ENCODE measurements at regions not wholly inside any gene's neighbourhood (a gene's known extent, or its start where the extent isn't known, plus 50 kb on each side); places are given as distances from the start of the nearest gene placed in this dataset.
"Not testable (repeated sequence)": the region's sequence is repeated elsewhere in the genome, so short reads cannot be mapped to it uniquely, and the experiment has no call there.

DNA sequence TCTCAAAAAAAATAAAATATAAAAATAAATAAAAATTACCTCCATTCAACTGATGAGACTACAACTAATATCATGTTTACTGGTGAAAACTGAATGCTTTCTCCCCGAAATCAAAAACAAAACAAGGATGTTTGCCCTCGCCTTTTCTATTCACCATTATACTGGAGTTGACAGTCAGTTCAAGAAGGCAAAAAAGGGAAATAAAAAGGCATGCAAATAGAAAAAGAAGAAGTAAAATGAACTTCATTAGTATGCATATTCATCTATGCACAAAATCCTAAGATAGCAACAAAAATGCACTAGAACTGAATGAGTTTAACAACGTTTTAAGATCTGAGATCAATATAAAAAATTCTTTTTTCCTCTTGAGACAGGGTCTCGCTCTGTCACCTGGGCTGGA, 72.7 kb upstream of the FAM174B start:
- ChIA-PET POLR2A (interaction anchor here (0.6 kb wide), 1 partner anchor 878 kb away, joined by 4 read pairs; no protein-coding TSS in a partner anchor), CTCF (interaction anchor here (1.1 kb wide), 1 partner anchor 207 kb away, joined by 3 read pairs; no protein-coding TSS in a partner anchor)
- no peak for DNase-seq (ENCODE audit: extremely low spot score)
- TF ChIP-seq, protein P1, sequence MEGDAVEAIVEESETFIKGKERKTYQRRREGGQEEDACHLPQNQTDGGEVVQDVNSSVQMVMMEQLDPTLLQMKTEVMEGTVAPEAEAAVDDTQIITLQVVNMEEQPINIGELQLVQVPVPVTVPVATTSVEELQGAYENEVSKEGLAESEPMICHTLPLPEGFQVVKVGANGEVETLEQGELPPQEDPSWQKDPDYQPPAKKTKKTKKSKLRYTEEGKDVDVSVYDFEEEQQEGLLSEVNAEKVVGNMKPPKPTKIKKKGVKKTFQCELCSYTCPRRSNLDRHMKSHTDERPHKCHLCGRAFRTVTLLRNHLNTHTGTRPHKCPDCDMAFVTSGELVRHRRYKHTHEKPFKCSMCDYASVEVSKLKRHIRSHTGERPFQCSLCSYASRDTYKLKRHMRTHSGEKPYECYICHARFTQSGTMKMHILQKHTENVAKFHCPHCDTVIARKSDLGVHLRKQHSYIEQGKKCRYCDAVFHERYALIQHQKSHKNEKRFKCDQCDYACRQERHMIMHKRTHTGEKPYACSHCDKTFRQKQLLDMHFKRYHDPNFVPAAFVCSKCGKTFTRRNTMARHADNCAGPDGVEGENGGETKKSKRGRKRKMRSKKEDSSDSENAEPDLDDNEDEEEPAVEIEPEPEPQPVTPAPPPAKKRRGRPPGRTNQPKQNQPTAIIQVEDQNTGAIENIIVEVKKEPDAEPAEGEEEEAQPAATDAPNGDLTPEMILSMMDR (IDR thresholded peaks at IDR 0.05; ENCODE audit: control extremely low read depth, extremely low read depth, low read depth, missing control alignments), result no peak

DNA sequence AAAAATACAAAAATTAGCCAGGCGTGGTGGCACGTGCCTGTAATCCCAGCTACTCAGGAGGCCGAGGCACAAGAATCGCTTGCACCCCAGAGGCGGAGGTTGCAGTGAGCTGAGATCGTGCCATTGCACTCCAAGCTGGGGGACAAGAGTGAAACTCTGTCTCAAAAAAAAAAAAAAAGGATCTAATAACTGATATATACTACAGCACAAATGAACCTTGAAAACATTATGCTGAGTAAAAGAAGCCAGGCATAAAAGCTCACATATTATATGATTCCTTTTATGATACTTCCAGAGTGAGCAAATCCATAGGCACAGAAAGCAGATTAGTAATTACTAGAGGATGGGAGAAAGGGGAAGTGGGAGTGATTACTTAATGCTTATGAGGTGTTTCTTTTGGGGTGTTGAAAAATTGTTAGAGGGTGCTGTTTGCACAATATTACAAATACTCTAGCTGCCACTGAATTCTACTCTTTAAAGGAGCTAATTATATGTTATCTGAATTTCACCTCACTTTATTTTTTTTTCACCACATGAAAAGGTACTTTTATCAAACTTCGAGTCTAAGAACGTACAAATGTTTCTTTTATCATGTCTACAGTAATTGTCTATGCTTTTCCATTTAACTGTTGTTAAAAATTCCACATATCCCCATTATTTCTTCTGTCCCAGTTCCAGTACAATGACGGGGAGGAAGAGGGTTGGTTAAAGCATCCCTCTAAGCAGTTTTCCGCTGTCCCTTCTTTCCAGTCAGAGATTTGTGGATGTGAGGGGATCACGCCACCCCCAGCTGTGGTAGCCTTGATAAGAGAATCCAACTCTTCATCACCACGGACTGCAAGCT, 77.7 kb upstream of the FAM174B start:
- TF ChIP-seq, protein P1 (IDR thresholded peaks at IDR 0.05; ENCODE audit: control extremely low read depth, extremely low read depth, low read depth, missing control alignments), result no peak
- DNase-seq (ENCODE audit: extremely low spot score), result no peak
- ChIA-PET CTCF (interaction anchor here (0.9 to 1.9 kb wide), 2 partner anchors 19 to 642 kb away, joined by 3 to 6 read pairs; no protein-coding TSS in a partner anchor), POLR2A (no interaction called here)

DNA sequence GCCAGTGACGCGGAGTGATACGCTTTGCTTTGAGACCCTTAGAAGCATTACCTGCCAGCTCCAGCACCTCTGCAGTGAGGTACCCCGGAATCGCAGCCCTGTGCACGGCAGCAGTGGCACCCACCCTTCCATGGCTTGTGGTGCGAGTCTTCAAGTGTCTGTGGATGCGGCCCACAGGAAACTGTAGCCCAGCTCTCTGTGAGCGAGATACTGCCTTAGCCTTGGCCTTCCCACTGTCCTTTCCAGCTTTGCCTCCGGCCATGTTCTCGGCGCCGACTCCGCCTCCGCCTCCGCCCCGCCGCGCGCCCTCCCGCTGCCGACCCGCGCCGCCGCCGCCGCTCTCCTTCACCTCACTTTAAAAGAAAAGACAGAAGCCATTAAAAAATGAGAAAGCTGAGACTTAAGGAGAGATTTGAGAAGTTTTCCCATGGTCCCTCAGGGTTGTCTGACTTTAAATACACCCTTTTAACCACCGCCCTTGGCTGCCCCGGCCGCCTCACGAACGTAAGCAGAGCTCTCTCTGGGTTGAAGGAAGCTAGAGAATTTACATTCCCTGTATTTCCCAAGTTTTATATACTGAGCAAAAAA, 78.5 kb upstream of the FAM174B start:
- ChIA-PET POLR2A (no interaction called here), CTCF (interaction anchor here (1.2 kb wide), 1 partner anchor 20 kb away, joined by 4 read pairs; no protein-coding TSS in a partner anchor)
- no peak for DNase-seq (ENCODE audit: extremely low spot score)
- TF ChIP-seq, protein P1 (IDR thresholded peaks at IDR 0.05; ENCODE audit: control extremely low read depth, extremely low read depth, low read depth, missing control alignments), result no peak

DNA sequence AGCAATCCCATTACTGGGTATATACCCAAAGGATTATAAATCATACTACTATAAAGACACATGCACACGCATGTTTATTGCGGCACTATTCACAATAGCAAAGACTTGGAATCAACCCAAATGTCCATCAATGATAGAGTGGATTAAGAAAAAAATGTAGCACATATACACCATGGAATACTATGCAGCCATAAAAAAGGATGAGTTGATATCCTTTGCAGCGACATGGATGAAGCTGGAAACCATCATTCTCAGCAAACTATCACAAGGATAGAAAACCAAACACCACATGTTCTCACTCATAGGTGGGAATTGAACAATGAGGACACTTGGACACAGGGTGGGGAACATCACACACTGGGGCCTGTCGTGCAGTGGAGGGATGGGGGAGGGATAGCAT, 83.7 kb upstream of the FAM174B start:
- DNase-seq (ENCODE audit: extremely low spot score); CTCF ChIA-PET; POLR2A ChIA-PET: not testable (repeated sequence)

DNA sequence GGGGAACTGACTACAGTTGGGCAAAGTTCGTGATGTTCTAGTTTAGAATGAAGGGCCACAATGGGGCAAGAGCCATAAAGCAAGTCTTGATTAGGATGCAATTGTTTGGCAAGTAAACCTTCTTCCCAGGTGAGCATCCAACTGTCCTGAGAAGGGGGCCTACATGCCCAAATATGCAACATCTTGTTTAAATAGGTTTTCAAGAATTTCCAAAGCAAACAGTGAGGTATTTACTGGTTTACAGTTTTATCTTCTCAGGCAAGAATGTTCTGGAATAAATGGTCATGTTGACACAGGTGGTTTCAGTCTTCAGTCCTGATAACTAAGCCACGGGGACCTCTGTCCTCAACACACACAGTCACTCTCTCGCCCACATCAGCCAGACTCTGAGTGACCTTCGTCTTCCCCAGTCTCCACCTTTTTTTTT, 90.3 kb upstream of the FAM174B start:
- POLR2A ChIA-PET, result no interaction called here

DNA sequence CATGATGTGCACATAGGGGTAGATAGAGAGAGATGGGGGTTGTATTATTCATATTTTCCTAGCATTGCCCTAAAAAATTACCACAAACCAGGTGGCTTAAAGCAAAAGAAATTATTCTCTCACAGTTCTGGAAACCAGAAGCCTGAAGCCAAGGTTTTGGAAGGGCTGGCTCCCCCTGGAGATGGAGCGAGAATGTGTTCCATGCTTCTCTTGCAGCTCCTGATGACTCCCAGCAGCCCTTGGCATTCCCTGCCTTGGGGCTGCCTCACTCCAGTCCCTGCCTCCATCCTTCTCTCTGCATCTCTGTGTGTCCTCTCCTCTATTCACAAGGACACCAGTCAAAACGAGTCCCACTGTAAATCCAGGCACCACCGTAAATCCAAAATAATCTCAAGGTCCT, 91.5 kb upstream of the FAM174B start:
- ChIA-PET CTCF (no interaction called here), POLR2A (no interaction called here)
- TF ChIP-seq, protein P1 (IDR thresholded peaks at IDR 0.05; ENCODE audit: control extremely low read depth, extremely low read depth, low read depth, missing control alignments), result no peak
- no peak for DNase-seq (ENCODE audit: extremely low spot score)

More for the DNA sequence above, 90.3 kb upstream of the FAM174B start:
- CTCF ChIA-PET, result no interaction called here
- no peak for DNase-seq (ENCODE audit: extremely low spot score)
- TF ChIP-seq, protein P1 (IDR thresholded peaks at IDR 0.05; ENCODE audit: control extremely low read depth, extremely low read depth, low read depth, missing control alignments), result no peak

DNA sequence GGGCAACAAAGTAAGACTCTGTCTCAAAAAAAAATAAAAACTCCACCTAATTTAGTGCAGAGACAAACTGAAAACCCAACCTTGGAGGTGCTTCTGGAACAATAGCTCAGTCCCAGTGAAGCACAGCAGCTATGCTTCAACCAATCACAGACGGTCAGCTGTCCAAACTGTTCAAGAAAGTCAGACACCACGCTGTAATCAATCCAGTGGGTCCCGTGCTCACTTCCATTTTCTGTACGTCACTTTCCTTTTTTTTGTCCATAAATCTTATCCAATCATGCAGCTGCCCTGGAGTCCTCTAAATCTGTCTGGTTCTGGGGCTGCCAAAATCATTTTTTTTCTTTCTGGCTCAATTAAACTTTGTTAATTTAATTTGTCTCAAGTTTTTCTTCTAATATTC, 93.6 kb upstream of the FAM174B start:
- ChIA-PET POLR2A (no interaction called here), CTCF (no interaction called here)
- TF ChIP-seq, protein P1 (IDR thresholded peaks at IDR 0.05; ENCODE audit: control extremely low read depth, extremely low read depth, low read depth, missing control alignments), result no peak
- no peak for DNase-seq (ENCODE audit: extremely low spot score)

All from GM10248 (cell line).